GM19463 (cell line): ENCODE measurements at regions not wholly inside any gene's neighbourhood (a gene's known extent, or its start where the extent isn't known, plus 50 kb on each side); places are given as distances from the start of the nearest gene placed in this dataset.
"Not testable (repeated sequence)": the region's sequence is repeated elsewhere in the genome, so short reads cannot be mapped to it uniquely, and the experiment has no call there.

ENCODE experiments used
- ATAC-seq: cut with Tn5 transposase; IDR thresholded peaks from one replicate; pipeline ENCODE4 v1.9.1; 2021; ENCODE audit warnings: mild to moderate bottlenecking, moderate library complexity; ENCODE audit not compliant: unreplicated experiment

DNA sequence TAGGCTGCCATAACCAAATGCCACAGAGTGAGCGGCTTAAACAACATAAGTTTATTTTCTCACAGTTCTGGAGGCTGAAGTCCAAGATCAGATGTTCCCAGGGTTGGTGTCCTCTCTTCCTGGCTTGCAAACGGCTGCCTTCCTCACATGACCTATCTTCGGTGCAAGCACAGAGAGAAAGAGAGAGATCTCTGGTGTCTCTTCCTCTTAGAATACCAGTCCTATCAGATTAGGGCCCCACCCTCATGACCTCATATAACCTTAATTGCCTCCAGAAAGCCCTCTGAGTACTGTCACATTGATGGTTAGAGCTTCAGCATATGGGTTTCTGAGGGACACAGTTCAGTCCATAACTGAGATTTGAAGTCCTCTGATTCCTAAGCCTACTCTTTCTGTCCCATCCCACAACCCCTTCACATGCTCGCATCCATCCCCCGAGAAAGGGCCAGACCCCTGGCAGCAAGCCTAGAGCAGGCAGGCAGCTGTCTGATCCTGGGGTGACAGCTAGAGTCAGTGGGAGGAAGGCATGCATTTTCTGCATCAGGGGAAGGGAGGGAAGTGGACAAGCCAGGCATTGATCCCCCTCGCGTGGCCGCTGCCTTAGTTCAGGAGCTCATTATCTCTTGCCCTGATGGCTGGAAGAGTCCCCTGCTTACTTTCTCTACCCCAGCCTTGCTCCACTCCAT is 114.1 kb downstream of the FAR1 start:
- no peak for ATAC-seq

GRCh38 chr11:13784441-13784840 is 116.0 kb downstream of the FAR1 start:
- ATAC-seq = no peak

GRCh38 chr11:13784855-13785254 is 116.4 kb downstream of the FAR1 start:
- no peak for ATAC-seq

DNA sequence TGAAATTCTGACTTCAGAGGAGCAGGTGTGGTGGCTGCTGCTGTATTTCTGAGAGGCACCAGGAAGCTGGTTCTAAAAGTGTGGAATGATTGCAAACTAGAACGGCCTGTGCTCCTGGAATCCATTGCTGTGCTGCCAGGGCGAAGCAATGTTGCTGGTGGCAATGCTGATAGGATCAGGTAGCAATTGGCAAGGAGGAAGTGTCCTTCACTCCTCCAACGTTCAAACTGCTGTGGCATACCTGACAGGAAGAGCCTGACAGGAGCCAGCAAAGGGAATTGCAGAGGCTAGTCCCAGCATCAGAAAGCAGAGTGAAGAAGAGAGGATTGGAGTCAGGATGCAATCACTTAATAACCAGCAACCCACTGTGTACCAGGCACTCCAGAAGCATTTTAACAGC is 118.2 kb downstream of the FAR1 start:
- ATAC-seq = no peak

GRCh38 chr11:13797616-13798015 is 129.1 kb downstream of the FAR1 start:
- not testable (repeated sequence) for ATAC-seq

DNA sequence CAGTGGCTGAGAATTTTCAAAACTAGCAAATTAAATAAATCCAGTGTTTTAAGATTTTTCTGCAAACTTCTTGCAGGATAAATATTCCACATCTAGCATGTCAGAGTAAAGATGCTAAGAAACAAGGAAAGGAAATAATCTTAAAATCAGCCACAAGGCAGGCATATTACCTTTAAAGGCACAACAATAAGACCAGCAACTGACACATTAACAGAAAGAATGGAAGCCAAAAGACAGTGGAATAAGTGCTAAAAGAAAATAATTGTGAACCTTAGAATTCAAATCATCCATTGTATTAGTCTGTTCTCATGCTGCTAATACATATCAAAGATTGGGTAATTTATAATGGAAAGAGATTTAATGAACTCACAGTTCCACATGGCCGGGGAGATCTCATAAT is 132.4 kb downstream of the FAR1 start:
- ATAC-seq = no peak

DNA sequence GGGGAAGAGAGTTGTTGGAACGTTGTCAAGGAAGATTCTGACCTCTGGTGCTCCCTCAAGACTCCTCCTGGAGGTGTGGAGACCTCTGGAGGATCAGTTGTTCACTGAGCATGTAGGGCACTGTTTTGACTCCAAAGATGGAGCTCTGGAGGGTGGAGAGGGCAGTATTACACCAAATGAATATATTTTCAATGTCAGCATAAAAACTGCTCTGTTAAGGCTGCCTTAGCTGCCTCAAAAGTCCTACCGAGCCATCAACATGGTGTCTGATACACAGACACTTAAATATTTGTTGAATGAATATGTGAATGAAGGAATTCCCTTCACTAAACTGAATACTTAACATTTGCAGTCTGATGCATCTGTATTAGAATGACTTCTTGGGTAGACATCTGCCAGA is 144.2 kb upstream of the SPON1 start:
- ATAC-seq = no peak

- ATAC-seq = no peak
Observed at GRCh38 chr11:13826505-13827278, 135.8 kb upstream of the SPON1 start.

- ATAC-seq = no peak
Observed at GRCh38 chr11:13831696-13832095, 130.8 kb upstream of the SPON1 start.

DNA sequence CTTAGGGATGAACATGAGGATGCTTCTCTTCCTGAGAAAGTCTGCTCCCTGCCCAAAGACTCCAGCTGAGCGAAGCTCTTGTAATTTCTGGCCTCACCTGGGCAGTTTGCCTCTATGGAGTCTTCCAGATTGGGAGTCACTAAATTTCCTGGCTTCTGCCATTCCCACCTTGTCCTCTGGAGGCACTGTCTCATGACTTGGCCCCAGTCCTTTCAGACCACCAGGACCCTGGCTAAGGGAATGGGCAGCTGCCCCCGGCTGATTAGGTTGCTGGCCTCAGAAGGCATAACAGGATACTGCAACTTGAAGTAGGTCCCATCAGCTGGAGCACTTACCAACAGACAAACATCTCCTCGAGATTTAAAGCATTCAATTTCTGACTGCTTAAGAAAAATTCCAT is 128.1 kb upstream of the SPON1 start:
- ATAC-seq = no peak

GRCh38 chr11:13836666-13837065 is 125.9 kb upstream of the SPON1 start:
- ATAC-seq = no peak

GRCh38 chr11:13837286-13837685 is 125.2 kb upstream of the SPON1 start:
- no peak for ATAC-seq

DNA sequence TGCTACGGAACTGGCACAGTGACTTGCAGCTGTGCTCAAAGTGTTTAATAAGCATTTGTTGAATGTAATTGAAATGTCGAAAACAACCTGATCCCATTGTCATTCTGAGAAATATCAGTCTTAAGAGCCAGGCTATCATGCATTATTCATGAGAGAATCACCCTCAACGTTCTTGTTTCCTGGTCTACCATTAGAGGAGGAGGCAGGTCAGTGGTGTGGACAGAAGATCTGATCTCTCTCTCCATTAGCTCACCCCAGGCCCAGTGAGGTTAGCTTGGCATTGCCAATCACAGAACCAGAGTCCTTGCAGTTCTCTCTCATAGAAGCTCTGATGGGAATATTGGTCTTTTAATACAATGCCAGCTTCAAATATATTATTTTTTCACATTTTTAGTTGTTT is 121.1 kb upstream of the SPON1 start:
- no peak for ATAC-seq

GRCh38 chr11:13848031-13848430 is 114.5 kb upstream of the SPON1 start:
- no peak for ATAC-seq

- no peak for ATAC-seq
Observed at GRCh38 chr11:13850231-13851005, 112.1 kb upstream of the SPON1 start.

GRCh38 chr11:13851691-13852090 is 110.8 kb upstream of the SPON1 start:
- ATAC-seq = no peak

GRCh38 chr11:13852481-13852880 is 110.0 kb upstream of the SPON1 start:
- no peak for ATAC-seq

DNA sequence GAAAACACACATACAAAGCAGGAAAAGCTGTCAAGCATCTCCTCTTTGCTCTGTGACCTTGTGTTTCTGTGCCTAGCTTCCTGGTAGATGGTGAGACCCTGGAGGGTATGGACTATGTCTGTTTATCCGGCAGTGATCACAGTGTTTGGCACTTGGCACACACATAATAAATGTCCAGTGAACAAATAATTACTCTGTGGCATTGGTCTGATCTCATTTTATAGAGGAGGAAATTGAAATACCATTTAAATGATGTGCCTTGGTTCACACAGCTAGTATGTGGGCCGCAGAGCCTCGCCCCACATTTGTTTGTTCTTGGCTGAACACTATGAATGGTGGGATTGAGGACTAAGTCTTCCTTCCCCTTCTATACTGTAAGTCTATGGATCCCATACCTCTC is 104.7 kb upstream of the SPON1 start:
- no peak for ATAC-seq

- no peak for ATAC-seq
Observed at GRCh38 chr11:13859892-13860291, 102.6 kb upstream of the SPON1 start.

- no peak for ATAC-seq
Observed at GRCh38 chr11:13861411-13861810, 101.1 kb upstream of the SPON1 start.

DNA sequence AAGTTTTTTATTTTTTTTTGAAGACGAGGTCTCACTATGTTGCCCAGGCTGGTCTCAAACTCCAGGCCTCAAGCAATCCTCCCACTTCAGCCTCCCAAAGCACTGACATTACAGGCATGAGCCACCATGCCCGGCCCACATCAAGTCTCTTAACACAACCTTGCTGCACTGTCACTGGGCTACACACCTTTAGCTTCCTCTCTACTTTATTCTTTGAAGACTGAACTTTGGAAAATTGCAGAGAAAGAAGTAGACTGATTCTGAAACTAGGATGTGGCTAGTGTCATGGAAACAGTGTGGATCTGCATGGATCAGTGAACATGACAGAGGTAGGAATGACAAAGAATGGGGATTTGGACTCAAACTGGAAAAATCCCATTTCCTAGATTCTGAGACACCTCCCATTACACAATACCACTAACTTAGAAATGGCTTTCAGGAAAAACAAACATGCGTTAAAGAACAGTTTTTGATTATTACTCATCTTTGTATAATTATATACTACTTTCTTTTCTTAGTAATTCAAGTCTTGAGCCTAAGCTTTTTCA is 99.6 kb upstream of the SPON1 start:
- ATAC-seq = no peak
